ENCODE measurements at regions not wholly inside any gene's neighbourhood (a gene's known extent, or its start where the extent isn't known, plus 50 kb on each side); places are given as distances from the start of the nearest gene placed in this dataset.
A peak's percentile ranks its signal among the peaks of the same experiment; 100 is the strongest.
"Not testable (repeated sequence)": the region's sequence is repeated elsewhere in the genome, so short reads cannot be mapped to it uniquely, and the experiment has no call there.

DNA sequence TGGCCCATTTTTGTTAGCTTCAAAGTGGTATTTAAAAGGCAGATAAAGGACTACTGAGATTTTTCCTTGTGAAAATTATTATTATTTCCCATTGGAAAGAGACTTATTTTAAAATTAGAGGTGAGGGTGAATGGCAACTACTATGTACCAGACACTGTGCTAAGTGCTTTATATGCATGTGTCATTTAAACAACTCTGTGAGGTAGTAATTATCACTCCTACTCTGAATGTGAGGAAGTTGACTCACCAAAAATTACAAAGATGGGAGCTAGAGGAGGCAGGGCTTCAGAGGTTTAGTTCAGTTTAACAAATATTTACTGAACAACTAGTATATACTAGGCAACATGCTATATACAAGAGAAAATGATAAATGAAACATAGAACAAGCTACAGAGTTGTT, 78.2 kb downstream of the MSL3 start:
- no peak for DNase-seq (ENCODE audit: low read depth)

DNA sequence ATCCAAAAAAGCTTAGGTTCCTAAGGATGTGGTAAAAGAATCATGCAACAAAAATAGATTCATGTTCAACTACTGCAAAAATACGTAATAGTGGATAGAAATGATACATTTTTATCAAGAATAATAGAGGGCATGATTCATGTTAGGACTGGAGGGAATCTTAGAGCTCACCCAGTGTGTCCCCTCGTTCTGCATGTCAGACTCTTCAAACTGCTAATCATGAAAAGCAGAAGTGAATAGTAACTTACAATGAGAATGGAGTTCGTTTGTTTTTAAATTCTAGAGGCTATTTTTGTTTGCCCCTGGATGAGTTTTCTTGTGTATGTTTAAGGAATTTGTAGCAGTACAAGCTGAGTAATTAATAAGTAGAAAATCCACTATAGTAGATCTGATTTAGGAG, 79.4 kb downstream of the MSL3 start:
- no peak for DNase-seq (ENCODE audit: low read depth)

DNA sequence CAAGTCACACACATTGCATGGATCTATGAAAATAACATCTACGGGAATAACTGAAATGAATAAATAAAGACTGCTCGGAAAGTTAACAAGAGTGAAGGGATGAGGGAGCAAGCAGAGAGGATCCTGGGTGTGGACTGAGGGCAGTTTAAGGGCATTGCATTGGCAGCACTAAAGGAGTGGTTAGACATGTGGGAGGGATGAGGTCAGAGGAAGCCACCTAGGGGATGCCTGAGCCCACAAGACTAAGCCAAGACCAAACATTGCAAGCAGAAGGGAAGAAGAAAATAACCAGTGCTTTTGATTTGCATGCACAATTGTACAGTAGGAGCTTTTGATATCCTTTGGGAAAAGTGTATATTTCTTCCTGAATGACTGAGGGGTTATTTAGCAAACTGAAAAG, 106.1 kb downstream of the MSL3 start:
- no peak for DNase-seq (ENCODE audit: low read depth)

DNA sequence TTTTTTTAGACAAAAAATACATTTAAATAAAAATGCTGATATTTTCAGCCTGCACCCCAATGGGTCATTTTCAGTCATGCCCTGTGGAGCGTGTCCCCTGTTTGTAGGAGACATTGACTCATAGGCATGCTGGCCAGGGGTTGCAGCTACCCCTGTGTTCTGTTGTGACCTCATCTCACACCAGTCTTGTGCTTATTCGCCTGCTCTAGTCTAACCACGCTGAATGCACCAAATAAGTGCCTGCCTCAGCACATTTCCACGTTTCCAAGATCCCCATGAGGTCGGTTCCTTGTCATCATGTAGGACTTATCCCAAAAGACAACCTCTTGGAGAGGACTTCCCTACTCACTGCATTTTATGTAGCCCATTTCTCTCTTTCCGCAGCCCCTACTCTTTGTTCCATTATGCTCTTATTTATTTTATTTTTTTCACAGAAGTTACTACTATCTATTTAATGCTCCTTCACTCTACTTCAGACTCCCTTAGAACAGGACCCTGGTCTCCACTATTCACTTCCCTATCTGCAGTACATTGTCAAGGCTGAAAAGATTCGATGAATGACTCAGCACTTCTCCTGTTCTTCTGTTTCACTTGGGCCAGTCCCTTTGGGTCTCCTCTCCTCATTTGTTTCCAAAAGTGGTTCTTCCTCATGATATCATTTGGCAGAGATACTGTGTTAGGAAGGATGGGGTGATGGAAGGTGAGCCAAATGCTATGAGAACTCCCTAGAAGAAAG, 109.7 kb downstream of the MSL3 start:
- no peak for DNase-seq (ENCODE audit: low read depth)

DNA sequence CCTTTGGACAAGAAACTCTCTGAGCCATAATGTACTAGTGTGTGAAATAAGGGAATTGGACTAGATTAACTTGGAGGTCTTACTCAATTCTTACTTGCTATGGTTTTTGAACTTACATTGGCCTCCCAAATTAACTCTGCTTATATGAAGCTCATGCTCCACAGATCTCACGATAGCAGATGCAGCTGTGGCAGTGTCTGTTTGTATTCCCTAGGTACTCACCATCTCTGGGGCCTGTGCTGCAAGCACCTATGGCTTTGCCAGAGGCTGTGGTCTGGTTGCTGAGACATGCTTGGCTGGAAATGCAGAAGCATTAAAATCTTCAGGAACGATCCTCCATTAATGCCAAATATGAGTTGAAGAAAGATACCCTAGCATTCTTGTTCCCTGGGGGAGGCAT, 112.8 kb downstream of the MSL3 start:
- DNase-seq (ENCODE audit: low read depth): no peak

DNA sequence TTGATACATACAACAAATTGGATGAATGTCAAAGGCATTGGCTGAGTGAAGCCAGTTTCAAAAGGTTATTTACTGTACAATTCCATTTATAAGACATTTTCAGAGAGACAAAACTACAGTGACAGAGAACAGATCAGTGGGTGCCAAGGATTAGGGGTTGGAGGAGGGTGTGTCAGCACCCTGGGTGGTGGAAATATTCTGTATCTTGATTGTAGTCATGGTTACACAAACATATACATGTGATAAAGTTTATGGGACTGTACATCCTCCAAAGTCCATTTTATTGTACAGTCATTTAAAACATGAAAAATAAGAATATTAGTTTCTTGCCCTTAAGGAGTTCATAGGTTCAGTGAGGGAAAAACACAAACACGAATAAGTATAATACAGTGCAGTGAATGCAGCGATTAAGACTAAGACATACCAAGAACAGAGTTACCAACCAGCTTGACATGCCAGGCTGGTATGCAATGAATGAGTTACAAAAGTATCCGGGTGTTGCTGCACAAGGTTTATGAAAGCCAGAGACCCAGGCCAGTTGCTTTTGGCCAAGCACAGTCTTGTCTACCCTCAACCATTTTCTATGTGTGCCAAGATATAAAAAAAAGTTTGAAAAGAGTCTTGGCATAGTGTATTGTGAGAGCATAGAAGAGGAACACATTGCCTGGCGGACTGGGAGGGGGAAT, 123.6 kb downstream of the MSL3 start:
- peak; percentile 8 for DNase-seq (ENCODE audit: low read depth)

DNA sequence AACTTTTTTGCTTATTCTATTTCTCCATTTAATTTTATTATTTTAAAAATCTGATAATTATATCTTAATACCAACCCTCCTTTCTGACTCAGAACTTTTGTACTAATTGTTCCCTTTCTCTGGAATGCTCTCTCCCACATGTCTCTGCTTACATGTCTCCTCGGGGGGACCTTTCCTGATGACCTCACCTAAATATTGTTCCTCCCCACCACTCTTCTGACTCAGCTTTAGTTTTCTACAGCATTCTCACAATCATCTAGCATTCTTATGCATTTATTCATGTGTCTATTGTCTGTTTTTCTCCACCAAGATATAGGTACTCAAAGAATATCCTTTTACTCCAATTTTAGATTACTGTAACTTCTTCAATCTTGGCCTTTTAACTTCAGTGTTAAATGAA, 128.7 kb downstream of the MSL3 start:
- DNase-seq (ENCODE audit: low read depth): peak; percentile 44

DNA sequence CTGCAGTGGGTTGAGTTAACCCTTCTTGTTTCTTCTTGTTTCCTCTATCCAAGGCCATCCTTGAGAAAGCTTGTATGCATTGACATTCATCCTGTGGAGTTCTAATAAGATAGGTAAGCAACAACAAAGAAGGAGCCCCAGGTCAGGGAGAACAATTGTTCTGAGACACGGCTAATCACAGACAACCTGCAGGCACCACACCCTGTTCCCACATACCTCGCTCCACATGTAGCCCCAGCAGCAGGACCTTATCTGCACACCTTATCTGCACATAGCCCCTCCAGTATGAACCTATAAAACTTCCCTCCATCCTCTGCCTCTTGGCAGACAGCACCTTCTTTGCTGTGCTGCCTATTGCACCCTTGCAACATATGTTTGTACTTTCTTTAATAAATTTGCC, 129.1 kb downstream of the MSL3 start:
- no peak for DNase-seq (ENCODE audit: low read depth)

DNA sequence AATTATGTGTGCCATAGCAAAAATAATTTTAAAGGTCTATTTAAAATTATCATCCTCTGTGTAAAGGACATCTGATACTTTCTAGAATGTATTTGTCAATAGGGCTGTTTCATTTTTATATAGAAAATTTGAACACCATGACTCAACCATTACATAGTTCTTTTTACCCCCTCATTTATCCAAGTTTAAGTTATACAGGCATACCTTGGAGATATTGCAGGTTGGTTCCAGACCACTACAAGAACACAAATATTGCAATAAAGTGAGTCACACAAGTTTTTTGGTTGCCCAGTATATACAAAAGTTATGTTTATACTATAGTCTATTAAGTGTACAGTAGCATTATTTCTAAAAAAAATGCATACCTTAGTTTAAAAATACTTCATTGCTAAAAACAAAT, 130.4 kb downstream of the MSL3 start:
- no peak for DNase-seq (ENCODE audit: low read depth)

DNA sequence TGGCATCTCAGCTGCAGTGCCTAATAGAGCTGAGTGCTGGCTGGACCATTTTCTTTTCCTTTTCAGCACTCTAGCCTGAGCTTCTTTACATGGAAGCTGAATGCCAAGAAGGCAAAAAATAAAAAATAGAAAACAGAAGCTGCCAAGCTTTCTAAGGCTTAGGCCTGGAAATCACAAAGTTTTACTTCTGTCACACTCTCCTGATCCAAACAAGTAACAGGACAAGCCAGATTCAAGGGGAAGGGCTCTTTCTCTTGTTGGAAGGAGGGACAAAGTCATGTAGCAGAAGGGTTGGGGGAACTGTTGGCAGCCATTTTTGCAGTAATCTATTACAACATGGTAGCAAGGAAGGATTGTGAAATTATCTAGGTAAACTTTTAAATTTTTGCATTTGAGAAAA, 131.8 kb downstream of the MSL3 start:
- no peak for DNase-seq (ENCODE audit: low read depth)

DNA sequence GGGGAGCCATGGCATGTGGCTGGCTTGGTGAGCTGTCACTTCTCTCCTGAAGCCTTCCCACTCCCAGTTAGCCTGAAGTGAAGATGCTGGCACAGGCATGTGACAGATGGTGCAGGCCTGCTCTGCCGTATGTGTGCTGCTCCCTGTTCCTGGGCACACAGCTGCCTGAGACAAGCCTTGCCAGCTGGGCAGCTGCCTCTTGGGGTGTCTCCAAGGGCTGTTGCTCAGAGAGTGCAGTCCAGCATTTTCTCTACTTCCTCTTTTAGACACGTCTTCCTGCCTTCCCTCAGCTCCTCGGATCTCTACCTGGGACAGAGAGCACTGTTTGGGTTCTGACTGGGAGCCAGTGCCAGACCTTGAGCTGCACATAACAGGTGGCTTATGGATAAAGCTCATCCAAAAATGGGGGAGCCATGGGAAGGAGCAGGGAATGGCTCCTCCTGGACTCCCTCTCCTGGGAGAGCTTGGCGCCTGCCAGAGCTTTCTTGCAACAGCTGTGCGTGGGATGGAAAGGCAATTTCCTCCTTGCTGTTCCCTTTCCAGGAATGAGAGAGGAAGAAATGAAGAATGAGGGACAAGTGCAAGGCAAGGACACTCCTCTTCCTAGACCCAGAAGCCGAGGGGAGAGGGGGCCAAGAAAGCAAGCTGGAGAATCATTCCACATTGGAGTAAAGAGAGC, 132.9 kb downstream of the MSL3 start:
- DNase-seq (ENCODE audit: low read depth): no peak

DNA sequence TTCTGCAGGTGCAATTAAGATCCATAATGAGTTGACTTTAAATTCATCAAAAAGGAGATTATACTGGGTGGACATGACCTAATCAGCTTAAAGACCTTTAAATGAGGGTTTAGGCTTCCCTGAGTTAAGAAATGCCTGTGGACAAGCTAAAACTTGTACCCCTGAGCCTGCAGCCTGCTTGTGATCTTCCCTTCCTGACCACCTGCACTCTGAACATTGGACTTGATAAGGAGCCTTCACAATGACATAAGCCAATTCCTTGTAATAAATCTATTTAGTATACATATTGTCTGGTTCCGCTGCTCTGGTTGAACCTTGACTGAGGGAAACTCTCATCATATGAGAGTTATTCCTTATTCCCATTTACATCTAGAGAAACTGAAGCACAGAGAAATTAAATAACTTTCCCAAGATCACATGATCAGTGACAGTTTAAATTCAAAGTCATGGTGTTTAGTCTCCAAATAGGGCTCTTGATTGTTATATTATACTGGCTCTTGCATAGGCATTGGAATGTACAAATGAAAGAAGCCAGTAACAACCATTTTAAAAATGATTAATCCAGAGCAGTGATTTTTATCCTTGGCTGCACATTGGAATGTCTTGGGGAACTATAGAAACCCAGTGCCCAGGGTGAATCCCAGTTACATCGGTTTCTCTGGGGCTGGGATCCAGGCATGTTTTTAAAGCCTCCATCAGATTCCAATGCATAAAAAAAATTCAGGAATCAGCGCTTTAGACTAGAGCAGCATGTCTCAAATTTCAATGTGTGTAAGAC, 136.1 kb downstream of the MSL3 start:
- DNase-seq (ENCODE audit: low read depth): no peak

DNA sequence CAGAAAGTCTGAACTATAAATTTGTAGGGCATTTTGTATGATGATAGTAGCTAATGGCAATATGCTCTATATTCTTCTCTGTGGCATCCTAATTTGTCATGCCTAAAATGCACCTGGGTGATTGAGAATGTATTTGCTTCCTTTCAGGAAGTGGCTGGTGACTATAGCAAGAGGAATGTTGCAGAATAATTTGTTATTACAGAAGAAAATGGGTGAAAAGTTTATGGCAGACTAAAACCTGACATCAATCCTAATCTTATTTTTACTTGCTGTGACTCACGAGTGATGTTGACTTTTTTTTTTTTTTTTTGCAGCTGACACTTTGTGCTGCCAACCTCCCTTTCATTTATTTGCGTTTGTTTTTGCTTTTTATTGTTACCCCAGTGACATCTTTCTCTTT, 141.1 kb downstream of the MSL3 start:
- peak; percentile 27 for DNase-seq (ENCODE audit: low read depth)

DNA sequence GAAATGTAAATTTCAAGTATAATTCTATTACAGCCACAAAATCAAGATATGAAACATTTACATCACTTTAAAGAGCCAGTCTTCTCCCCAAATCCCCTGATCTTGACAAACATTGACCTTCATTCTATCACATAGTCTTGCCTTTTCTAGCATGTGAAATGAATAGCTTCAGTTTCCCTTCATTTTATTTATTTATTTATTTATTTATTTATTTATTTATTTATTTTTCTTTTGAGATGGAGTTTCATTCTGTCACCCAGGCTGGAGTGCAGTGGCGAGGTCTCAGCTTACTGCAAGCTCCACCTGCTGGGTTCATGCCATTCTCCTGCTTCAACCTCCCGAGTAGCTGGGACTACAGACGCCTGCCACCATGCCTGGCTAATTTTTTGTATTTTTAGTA, 147.9 kb downstream of the MSL3 start:
- DNase-seq (ENCODE audit: low read depth): not testable (repeated sequence)

DNA sequence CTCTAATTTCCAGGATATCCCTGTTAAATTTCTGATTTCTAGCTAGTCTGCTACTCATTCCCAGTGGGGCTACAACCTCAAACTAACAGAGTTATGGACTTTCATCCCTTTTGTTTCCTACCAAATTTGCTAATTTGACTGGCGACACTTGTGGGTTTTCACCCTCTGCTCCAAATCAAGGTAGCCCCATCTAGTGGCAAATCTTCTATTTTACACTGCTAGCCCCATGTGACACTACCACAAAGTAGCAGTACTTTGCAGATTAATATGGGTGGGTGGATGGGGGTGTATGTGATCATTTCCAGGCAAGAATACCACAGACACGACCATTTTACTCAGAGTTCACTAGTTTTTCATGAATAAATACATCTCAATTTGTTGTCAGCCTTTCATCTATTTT, 150.3 kb downstream of the MSL3 start:
- no peak for DNase-seq (ENCODE audit: low read depth)

DNA sequence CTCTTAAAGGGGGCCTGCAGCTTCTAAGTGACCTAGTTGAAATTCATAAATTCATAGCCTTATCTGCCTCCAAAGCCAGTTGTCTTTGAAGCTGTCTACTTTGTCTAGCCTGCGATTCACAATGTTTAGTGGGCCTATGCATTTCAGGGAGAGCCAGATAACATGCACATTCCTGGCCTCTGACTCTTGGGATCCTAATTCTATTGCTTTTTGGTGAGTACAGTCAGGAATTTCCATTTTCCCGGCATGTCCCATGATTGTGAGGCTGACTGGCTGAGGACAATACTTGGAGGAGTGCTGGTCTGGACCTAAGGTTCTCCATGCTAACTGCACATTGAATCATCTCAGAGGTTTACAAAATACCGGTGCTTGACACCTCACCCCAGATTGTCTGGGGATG, 155.0 kb downstream of the MSL3 start:
- peak; percentile 1 for DNase-seq (ENCODE audit: low read depth)

DNA sequence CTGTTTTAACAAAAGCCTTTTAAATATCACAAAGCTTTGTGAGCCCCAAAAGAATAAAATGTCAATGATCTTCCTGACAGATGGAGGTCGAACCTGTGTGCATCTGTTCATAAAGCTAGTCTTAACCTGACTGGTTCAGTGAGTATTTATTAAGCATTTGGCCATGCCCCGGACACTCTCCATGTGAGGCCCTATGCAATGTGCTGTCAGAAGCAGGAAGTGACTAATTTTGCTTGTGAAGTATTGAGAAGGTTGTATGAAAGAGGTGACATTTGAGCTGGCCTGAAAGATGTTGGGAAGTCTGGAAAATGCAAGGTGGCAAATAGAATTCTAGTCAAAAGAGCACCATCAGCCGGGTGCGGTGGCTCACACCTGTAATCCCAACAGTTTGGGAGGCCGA, 171.4 kb downstream of the MSL3 start:
- peak; percentile 2 for DNase-seq (ENCODE audit: low read depth)

DNA sequence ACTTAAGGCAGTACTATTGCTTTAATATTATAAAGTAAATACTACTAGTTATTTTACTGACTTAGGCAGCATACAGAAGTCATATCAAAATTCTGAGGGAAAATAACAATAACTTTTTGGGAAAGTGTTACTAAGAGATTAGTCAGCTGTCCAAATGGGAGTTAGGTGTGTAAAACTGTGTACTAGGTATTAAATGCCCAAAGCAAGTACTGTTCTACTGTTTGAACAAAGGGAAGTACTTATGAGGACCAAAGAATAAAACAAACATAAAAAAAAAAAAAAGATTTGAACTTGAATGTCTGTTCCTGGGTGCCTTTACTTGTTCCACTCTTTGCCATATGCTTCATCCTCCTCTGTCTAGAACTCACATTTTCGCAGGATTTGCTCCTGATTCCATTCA, 174.4 kb downstream of the MSL3 start:
- no peak for DNase-seq (ENCODE audit: low read depth)

DNA sequence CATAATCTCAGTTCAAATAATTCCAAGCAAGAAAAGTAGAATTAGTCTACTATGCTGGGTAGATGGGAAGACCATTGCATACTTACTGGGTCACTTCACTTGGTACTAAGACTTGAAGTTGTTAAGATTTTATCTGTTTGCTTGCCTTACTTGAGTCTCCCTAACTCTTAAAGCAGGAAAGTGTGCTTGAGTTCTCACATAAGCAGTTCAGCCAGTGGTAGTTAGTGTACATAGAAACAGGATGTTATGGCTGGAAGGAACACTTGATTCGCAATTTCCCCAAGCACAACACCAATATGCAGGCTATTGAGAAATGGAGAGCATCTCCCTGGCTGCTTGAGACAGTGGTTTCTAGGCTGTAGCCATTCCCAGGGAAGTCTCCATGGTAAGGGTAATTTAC, 176.1 kb downstream of the MSL3 start:
- DNase-seq (ENCODE audit: low read depth): no peak

DNA sequence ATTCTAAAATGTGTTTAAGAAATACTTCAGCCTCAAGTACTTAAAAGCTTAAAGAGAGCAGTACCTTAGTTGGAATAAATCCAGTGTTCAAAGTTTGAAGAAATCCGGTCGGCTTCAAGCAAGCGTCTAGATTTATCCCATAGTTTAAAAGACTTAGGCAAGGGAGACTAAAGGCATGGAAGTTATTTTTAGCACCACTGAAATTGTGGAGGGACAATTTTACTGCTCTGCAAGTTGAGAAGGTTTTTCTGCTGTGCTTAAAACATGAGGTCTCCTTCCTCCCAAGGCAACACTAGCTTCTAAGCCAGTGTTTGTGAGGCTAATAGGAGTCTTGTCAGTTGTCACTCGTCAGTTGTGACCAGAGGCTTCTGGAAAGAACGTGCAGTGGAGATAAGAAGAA, 183.5 kb downstream of the MSL3 start:
- DNase-seq (ENCODE audit: low read depth): no peak

DNA sequence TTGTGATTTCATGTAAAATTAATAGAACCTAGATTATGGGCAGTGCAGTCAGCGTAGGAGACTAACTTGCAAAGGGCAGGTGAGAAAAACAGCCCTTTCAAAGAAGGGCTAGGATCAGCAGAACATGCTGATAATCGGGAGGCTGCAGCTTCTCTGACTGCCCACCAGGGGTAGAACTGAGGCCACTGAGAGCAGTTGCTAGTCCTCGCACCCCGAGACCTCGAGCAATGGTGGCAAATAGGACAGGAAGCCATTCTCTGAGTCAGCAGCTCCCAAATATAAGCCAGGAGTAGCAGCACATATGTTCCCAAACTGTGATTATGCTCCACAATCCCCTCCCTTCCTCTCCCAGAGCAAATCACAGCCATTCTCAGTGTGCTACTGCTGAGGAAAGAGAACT, 186.5 kb downstream of the MSL3 start:
- peak; percentile 42 for DNase-seq (ENCODE audit: low read depth)

DNA sequence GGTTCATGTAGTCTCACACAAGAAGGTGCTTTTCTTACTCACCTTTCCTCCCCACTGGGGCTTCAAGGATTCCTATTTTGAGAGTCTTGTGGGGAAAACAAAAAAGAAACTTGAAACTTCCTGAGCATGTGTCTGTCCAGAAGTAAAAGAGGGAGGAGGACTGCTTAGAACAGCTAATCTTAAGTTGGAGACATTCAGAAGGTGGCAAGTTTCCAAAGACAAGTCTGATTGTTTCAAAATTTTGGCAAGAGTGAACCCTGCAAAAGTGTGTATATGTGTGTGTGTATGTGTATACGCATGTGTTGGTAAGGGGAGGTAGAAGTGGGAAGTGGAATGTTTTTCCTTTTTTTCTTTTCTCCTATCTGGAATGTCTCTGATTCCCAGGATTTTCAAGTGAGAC, 189.0 kb upstream of the FRMPD4 start:
- no peak for DNase-seq (ENCODE audit: low read depth)
